Activated T-cell treated with anti-CD3 and anti-CD28 coated beads for 1 hour (primary cell): ENCODE measurements at regions not wholly inside any gene's neighbourhood (a gene's known extent, or its start where the extent isn't known, plus 50 kb on each side); places are given as distances from the start of the nearest gene placed in this dataset.
"Not testable (repeated sequence)": the region's sequence is repeated elsewhere in the genome, so short reads cannot be mapped to it uniquely, and the experiment has no call there.

Experiments used
- DNase-seq: peaks from one replicate; pipeline ENCODE4 v3.0.0-alpha.2; 2020; ENCODE audit warnings: low read depth

DNA sequence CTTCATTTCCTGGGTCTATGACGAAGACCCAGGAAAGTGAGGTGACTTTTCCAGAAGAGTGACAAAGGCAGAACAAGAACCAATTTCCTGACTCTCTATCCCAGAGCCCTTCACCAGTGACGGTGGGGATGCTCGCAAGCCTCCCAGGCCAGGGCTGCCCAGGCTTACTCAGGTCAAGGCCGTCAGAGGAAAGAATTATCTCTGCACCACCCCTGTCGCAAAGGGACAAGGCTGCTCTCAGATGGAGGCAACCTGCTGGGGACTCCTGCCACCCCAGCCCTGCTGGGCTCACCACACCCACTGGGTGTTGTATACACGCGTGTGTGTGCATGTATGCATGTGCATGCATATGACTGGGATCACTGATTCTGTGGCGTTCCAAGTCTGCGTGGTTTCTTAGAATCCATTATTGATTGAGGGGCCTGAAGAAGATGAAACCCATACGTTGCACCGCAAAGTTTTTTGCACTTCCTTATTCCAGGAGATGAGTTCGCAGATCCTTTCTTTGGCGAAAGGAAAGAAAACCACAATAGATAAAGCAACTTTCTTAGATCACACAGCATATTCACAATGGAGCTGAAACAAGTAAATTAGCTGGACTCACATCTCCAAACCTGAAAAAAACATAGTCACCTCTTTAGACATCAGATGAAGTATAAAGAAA is 255.8 kb downstream of the RHOU start:
- DNase-seq: no peak

DNA sequence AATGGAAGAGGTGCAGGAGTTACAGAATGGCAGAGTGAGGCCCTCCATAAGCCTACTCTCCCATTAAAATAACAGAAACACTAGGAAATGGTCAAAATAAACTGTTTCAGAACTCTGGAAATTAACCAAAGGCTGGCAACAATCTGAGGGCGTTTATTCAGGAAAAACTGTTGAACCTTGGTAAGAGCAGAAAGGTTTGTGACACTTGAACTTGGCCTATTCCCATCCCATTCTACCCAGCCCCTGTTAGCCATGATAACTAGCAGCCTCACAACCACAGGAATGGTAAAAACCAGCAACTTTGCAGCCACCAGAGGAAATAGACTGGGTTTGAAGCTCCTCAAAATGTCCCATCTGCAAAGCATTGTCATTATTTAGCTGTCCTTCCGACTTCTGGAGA is 256.8 kb downstream of the RHOU start:
- DNase-seq: no peak

DNA sequence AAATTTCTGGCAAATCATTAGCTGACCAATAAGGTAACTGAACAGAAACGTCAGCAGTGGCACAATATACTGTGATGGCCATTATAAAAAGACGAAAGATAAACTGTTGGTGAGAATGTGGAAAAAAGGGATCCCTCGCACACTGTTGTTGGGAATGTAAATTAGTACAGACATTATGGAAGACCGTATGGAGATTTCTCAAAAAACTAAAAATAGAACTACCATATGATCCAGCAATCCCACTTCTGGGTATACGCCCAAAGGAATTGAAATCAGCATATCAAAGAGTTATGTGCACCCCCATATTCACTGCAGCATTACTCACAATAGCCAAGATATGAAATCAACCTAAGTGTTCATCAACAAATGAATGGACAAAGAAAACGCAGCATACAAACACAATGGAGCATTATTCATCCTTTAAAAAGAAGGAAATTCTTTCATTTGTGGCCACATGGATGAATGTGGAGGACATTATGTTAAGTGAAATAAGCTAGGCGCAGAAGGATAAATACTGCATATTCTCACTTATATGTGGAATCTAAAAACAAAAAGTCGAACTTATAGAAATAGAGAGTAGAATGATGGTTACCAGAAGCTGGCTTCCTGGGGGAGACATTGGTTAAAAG is 257.7 kb downstream of the RHOU start:
- DNase-seq: no peak

DNA sequence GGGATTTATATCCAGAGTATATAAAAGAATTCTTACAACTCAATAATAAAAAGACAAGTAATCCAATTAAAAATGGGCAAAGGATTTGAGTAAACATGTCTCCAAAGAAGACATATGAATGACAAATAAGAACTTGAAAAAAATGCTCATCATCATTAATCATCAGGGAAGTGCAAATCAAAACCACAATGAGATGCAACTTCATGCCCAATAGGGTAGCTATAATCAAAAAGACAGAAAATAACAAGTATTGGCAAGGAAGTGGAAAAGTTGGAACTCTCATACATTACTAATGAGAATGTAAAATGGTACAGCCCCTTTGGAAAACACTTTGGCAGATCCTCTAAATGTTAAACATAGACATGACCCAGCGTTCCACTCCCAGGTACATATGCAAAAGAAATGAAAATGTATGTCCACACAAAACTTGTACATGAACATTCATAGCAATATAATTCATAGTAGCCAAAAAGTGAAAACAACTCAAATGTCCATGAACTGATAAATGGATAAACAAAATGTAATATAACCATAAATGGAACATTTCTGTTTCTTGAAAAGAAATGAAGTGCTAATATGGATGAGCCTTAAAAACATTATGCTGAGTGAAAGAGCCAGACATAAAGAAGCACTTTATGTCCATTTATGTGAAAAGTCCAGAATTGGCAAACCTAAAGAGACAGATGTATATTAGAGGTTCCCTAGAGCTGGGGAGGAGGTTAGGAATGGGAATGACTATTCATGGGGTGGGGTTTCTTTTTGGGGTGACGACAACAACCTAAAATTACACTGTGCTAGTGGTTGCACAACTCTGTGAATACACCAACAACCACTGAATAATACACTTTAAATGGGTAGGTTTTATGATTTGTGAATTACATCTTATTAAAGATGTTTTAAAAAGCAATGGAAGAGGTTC is 259.7 kb downstream of the RHOU start:
- no peak for DNase-seq

DNA sequence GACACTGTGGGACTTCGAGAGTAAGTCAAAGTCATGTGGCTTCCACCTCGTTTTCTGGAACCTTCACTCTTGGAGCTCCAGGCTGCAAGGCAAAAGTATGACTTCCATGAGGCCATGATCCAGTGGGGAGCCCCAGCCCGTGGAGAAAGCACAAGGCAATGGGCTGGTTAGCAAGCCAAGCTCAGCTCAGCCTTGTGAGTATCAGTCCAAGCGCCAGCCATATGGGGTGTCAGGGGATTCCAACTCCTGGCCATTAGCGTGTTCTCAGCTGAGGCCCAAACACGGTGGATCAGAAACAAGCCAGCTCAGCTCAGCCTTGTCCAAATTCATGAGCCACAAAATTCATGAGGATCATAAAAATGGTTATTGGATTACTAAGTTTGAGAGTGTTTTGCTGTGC is 261.0 kb downstream of the RHOU start:
- DNase-seq: no peak

DNA sequence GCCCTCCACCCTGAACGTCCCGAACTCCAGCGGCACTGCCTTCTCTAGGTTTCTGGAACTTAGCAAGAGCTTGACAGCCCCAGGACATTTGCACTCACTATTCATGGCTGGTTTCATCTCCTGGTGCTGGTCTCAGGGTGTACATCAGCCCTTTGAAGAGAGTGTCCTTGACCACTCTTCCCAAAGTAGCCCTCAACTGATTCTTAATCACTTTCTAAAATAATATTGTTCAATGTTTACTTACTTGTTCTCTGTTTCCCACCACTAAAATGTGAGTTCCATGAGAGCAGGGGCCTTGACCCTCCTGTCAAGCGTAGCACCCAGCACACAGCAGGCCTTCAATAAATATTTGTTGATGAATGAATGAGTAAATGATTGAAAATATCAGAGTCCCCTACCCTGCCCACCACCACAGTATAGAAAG is 262.5 kb downstream of the RHOU start:
- DNase-seq: no peak

DNA sequence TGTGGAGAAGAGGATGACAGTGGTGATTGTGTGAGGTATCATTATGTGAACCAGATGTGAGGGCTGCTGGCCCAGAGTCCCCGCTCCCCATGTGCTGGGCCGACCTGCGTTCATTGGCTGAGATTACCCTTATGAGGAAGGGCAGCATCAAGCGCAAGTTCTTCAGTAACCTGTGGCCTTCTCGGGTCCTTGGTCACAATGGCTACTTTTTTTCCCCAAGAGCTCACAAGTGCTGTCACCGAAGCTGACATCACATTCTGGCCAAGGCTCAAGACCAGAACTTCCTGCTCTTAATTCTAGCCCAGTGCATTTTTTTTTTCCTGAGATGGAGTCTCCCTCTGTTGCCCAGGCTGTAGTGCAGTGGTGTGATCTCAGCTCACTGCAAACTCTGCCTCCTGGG is 262.9 kb downstream of the RHOU start:
- no peak for DNase-seq

DNA sequence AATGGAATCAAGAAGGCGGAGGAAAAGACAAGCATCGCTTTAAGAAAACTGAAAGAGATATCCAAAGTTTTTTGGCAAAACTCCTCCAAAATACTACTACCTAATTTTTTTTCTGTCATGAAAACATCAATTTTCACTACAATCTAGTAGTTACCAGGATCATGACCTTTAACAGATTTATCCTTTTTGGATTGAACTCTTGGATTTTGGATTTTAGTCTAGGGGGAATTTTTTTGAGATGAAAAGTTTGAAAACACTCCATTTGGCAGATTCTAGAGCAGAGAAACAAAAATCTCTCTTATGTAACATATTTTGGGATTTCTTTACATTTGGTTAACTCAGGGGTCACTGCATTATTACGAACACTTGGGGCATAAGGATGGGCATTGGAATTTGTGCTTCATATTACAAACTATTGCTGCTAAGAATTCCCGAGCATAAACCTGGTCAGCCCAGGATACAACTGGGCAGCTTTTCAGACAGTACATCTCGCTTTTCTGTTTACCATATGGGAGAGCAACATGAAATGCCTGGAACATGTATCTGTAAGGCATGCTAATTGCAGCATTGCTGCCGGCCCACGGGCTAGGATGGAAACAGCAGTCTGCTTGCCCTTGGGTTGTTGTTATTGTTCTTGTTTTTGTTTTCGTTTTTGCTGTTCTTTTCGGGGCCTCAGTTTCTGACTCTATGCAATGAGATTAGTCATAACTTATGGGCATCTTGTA is 264.3 kb downstream of the RHOU start:
- no peak for DNase-seq

DNA sequence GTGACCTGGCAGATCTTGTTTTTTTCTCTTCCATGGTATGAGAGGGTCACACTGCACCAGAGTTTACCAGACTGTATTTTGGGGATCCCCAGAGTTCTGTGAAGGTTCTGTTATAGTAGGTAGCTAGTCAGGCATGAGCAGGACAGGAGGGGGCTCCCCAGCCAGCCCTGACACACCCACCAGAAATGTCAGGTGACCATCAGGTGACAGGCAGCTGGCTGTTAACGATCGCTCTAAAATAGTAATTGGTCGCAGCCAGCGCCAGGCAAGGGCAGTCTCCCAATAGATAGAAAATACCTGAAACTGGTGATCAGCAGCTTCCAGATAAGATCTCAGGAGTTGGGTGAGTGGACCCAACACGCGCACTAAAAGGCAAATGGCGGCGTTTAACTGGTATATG is 264.9 kb downstream of the RHOU start:
- no peak for DNase-seq

DNA sequence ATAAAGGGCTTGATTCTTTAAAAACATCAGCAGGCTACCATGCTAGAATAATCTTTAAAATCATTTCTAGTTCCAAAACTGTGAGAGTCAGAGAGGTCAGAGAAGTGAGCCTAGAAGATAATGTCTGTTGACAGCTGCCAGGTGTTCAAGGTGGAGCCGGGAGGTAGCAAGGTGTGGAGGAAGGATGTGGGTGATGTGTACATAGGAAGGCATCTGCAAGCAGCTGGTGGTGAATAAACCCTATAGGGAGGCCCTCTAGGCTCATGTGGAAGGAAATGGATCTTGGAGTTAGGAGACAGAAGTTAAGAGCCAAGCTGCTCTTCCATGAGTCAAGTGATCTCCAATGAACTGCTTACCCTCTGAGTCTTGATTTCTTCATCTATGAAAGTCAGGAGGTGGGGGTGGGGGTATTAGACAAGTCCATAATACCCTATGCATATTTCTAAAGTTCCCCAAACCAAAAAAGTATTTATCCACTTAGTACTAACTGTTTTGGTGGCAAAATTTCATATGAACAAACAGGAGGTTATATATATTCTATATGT is 266.3 kb downstream of the RHOU start:
- DNase-seq: no peak

DNA sequence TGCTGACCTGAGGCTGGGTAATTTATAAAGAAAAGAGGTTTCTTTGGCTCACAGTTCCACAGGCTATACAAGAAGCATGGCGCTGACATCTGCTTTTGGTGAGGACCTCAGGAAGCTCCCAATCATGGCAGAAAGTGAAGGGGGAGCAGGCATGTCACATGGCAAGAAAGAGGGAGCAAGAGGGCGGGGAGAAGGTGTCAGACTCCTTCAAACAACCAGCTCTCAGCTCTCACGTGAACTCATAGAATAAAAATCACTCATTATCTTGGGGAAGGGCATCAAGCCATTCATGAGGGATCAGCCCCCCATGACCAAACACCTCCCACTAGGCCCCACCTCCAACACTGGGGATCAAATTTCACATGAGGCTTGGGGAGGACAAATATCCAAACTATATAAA is 266.8 kb downstream of the RHOU start:
- DNase-seq: no peak

DNA sequence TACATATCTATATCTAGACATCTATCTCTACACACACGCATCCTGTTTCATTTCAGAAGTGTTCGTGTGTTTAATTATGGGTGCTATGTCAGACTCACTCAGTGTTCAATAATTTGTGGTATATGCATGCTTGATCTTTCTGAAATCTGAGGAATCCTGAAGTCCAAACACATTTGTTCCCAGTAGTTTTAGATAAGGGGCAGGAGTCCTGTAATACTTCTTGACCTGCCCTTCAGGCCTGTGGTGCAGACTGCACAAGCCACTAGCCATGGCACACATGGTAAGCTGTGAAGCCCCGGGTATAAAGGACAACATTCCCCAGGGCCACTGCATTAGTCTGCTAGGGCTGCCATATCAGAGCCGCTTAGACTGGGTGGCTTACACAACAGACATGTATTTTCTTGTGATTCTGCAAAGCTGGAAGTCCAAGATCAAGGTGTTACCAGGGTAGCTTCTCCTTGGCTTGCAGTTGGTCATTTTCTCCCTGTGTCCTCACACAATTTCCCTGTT is 267.2 kb downstream of the RHOU start:
- DNase-seq: no peak

DNA sequence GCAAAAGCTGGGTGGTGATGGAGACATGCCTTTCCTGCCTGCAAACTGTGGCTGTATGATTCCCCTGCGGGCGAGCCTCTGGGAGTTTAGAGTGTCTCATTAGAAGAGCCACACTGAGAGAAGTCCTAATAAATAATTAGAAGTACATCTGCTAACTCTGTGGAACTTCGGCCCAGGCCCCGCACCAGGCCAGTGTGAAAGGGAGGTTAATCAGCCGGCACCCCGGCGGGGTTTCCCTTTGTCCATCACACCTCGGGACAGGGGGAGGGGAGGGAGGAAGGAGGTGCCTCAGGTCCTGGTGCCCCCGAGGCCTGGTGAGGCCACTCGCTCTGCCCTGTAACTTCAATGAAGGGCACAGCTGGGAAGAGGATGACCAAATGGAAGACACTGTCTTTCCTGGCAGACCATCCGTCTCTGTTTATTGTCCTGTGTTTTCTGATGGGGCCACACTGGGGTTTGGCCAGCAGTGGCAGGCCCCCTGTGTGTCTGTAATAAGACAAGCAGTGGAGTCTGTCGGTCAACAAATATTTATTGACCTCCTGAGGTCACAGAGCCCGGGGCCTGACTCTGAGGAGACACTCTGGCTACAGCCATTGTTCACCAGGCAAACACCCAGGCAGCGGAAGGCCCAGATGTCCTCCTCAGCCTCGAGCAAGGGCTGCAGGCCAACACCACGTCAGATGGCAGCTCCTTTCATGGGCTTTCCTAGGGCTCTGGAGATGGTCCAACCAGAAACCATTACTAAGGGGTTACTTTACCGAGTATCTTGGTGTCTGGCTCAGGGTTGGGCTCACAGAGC is 267.5 kb upstream of the RAB4A start:
- no peak for DNase-seq

DNA sequence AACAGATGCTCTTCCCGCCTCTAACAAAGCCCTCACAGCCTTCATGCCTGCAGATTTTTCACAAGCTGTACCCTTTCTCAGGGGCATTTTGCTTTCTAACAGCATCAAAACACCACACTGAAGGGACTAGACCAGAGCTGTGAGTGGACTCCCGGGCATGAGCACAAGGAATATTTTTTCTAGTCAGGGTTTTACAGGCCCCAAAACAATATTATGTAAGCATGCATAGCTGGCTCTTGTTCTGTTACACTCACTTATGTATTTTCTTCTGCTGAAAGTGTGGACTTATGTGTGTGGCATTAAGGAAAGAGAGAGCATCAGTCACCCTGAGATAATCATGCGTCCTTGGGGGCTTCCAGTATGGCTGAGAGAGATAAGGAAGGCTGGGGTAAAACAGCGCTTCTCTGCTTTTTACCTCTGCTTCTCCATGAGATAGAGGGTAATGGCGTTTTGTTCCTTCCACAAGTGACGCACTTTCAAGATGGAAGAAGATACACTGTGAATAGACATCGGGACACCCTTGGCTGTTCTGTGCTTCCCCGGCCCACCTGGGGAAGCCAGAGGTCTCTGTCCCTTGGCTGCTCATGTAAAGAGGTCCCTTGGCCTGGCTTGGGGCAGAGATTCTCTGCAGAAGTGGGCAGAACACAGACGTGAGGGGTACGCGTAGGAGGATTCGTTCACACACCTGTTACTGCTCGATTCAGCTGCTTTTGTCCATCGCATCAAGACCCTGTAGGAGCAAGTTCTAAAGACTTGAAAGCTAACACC is 266.7 kb upstream of the RAB4A start:
- no peak for DNase-seq

DNA sequence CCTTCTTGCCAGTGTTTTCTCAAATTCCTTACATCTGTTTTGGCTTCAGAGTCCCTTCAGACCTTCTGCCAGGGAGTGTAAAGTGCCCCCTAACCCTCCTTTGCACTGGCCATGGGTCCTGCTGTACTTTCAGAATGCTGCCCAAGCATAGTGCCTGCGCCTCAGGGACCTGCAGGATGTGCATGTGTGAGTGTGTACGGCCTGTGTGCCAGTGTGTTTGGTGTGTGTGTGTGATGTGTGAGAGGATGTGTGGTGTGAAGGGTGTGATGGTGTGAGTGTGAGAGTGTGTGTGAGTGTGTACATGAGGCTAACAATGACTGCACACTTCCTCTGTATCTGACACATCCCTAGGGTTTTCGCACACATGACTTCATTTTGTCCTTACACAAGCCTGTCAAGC is 265.8 kb upstream of the RAB4A start:
- no peak for DNase-seq

DNA sequence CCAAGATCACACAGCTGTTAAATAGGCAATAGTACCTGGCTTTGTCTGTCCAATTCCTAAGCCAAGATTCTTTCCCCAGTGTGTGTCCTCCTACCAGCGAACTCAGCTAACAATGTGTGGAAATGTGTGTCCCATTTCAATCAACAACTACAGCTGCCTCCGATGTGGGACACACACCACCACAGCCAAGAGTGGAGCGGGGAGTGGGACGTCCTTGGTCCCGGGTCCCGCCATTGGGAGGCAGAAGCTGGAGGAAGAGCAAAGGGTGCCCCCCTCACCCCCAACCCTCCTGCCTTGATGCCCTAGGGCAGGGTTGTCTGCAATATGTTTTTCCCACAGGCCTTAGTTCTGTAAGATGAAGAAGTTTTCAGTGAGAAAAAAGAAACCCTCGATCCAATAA is 265.4 kb upstream of the RAB4A start:
- no peak for DNase-seq

DNA sequence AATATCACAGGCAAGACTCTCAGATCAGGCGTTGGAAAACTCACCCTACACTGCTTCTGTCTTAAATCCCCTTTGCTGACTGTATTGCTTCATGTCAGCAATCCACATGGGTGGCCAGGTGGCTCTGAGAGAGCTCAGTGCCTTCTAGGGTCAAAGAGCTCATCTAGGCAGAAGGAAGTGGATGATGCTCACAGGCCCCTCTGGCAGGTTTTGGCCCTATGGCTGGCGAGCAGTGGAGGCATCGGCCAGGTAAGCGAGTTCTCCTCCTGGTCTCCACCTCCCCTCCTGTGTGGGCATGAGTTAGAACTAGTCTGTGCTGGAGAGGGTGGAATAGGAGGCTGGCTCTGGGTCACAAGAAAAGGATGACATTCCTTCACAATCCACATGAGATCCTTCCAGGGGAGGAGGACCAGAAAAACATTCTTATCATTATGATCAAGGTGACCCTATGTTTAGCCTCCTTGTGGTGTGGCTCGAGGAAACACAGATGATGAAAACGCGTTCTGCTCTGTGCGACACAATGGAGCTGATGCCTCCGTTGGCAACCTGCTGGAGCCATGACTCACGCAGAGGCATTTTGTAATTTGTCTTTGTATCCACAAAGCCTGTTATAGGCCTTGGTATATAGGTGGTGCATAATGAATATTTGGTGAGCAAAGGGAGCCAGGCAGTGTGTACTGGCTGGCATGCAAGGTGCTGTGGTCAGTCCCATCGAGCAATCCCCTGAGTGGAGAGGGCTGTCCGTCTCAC is 264.6 kb upstream of the RAB4A start:
- DNase-seq: no peak

DNA sequence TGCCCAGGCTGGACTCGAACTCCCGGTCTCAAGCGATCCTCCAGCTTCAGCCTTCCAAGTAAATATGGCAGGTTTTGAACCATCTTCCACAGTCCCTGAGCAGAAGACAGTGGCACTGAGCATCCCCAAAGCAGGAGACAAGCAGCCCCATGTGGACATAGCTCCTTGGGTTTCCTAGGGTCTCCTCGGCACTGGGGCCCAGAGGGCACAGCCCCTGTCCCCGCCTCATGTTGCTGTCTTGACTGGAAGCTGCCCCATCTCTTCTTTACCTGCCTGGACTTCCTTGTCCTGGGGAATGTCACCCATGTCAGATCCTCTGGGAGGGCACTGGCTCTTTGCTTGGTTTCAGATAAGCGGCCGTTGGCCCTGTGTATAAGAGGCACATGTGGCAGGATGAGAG is 263.7 kb upstream of the RAB4A start:
- DNase-seq: no peak

DNA sequence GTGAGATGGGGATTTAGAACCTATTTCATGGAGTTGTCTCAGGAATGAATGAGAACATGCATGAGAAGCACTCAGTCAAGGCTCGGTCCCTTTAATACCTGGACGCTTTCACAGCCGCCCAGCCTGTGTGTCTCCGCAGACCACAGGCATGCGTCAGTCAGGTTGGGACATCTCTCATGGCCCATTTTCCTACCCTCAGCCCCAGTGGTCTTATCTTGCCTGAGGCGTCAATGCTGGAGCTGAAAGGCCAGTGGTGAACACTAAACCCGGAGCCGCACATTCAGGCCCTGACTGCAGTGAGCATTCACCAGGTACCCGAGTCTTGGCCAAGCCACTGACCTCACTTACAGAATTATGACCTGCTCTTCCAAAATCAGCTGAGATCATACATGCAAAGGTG is 263.2 kb upstream of the RAB4A start:
- no peak for DNase-seq

DNA sequence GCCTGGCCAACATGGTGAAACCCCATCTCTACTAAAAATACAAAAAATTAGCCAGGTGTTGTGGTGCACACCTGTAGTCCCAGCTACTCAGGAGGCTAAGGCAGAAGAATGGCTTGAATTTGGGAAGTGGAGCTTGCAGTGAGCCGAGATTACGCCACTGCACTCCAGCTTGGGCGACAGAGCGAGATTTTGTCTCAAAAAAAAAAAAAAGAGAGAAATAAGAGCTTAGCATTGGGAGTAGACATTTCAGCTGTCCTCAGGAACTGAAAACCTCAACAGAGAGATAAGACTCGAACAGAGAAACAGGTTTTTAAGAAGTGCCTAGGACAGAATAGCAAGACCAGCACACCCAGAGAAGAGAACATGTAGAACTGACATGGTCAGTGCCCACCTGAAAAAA is 262.6 kb upstream of the RAB4A start:
- not testable (repeated sequence) for DNase-seq
